Stomach (tissue), 8 donors: ENCODE measurements at regions not wholly inside any gene's neighbourhood (a gene's known extent, or its start where the extent isn't known, plus 50 kb on each side); places are given as distances from the start of the nearest gene placed in this dataset.

Experiments
- DNase-seq, 2 donors: peaks; one replicate each; pipeline versions ENCODE4 v3.0.0 to v3.0.0-alpha.2; 2013 to 2019
- H3K27ac ChIP-seq, 5 donors: fragments of 200-600 bp in 4 of 5; sonication (generic) in 4 of 5; one replicate each; pipeline ENCODE4 v1.5.1; 2013 to 2019; ENCODE audit warnings: mild to moderate bottlenecking in 1 of 5, moderate library complexity in 1 of 5
- H3K27me3 ChIP-seq, 3 donors: fragments of 200-600 bp; sonication (generic); one replicate each; pipeline ENCODE4 v1.5.1; 2017 to 2019; ENCODE audit warnings: mixed run types in 1 of 3
- H3K36me3 ChIP-seq, 4 donors: fragments of 200-600 bp; sonication (generic); 1 replicate in 3 of 4; 2 replicates in 1 of 4; pipeline ENCODE4 v1.5.1; 2016 to 2019
- H3K4me1 ChIP-seq, 4 donors: fragments of 200-600 bp; sonication (generic); one replicate each; pipeline ENCODE4 v1.5.1; 2016 to 2019
- H3K4me3 ChIP-seq, 4 donors: fragments of 200-600 bp; sonication (generic) in 3 of 4; one replicate each; pipeline ENCODE4 v1.5.1; 2016 to 2019; ENCODE audit warnings: mild to moderate bottlenecking in 1 of 4
- H3K9me3 ChIP-seq, 4 donors: fragments of 200-600 bp; sonication (generic); one replicate each; pipeline ENCODE4 v1.5.1; 2016 to 2019
- EP300 ChIP-seq: sonication (generic); formaldehyde crosslinking; IDR thresholded peaks from one replicate; pipeline ENCODE4 v1.6.1; 2017; ENCODE audit warnings: antibody characterized with exemption
- POLR2A ChIP-seq, 4 donors: fragments of 450-650 bp; IDR thresholded peaks; one replicate each; pipeline ENCODE4 v1.6.1; 2016; ENCODE audit warnings: antibody characterized with exemption in 4 of 4, control low read depth in 2 of 4, mild to moderate bottlenecking in 1 of 4, moderate library complexity in 1 of 4
- POLR2AphosphoS5 ChIP-seq, 3 donors: sonication (generic); formaldehyde crosslinking; IDR thresholded peaks; one replicate each; pipeline ENCODE4 v1.6.1; 2016; ENCODE audit warnings: antibody characterized with exemption in 3 of 3
- WGBS, 5 donors: extraction: QIAGEN DNeasy Blood & Tissue Kit in 3 of 5; methylation state at CpG; one replicate each; pipeline versions ENCODE4 v1.1.5 to v1.1.7; 2013 to 2018; 5-methylcytosine and 5-hydroxymethylcytosine counted together
- intact Hi-C: fragments of 100-400 bp; cut with DNase I; formaldehyde crosslinking; loops from one replicate; pipeline ENCODE4 v1.15.1; 2023; ENCODE audit warnings: low total_unique reads
- TF ChIP-seq, protein P1 (sequence below), 7 experiments: fragments of 450-650 bp in 4 of 7; fragments of 200-600 bp in 3 of 7; sonication (generic) in 3 of 7; IDR thresholded peaks; one replicate each; pipeline ENCODE4 v1.5.1; 2016 to 2019; ENCODE audit warnings: antibody characterized with exemption in 7 of 7, control low read depth in 2 of 7, mild to moderate bottlenecking in 1 of 7
- donor health status: healthy with polysubstance abuse.
- donor health status: Bipolar disorder and iron deficiency.
- donor health status: healthy.

DNA sequence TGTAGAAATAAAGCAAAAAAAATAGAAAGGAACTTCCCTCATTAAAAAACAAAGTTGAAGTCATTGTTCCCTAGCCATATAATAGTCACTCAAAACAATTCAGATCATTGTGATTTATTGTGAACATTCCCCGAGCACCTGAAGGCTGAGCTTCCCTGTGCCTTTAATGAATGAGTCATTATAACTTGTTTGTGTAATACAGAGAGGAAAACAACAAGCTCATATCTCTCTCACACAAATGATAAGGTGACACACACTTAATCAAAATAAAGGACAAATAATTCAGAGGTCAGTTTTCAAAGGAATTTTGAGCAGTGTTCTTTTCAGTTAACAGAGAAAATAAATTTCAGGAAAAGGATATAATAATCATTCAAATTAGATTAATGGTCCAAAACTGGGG lies 326.2 kb downstream of the DUSP10 start:
- no peaks in the 10 kb centered on the region for H3K9me3 ChIP-seq
- WGBS, 5 donors = 9 to 32% (median 22%) methylated on average over 1 of the region's 1 CpG
- H3K27ac ChIP-seq = no peak overlapping the region
- DNase-seq = no peak
- H3K4me1 ChIP-seq = no peaks in the 10 kb centered on the region
- no peaks in the 10 kb centered on the region for H3K36me3 ChIP-seq
- H3K4me3 ChIP-seq = no peak overlapping the region
- intact Hi-C loops = no loop called here
- TF ChIP-seq EP300 (no peak), POLR2AphosphoS5 (IDR thresholded peaks at IDR 0.05) (no peak), POLR2A (IDR thresholded peaks at IDR 0.05) (no peak)
- TF ChIP-seq, protein P1, sequence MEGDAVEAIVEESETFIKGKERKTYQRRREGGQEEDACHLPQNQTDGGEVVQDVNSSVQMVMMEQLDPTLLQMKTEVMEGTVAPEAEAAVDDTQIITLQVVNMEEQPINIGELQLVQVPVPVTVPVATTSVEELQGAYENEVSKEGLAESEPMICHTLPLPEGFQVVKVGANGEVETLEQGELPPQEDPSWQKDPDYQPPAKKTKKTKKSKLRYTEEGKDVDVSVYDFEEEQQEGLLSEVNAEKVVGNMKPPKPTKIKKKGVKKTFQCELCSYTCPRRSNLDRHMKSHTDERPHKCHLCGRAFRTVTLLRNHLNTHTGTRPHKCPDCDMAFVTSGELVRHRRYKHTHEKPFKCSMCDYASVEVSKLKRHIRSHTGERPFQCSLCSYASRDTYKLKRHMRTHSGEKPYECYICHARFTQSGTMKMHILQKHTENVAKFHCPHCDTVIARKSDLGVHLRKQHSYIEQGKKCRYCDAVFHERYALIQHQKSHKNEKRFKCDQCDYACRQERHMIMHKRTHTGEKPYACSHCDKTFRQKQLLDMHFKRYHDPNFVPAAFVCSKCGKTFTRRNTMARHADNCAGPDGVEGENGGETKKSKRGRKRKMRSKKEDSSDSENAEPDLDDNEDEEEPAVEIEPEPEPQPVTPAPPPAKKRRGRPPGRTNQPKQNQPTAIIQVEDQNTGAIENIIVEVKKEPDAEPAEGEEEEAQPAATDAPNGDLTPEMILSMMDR (IDR thresholded peaks at IDR 0.05) = no peak
- H3K27me3 ChIP-seq = no peaks in the 10 kb centered on the region

DNA sequence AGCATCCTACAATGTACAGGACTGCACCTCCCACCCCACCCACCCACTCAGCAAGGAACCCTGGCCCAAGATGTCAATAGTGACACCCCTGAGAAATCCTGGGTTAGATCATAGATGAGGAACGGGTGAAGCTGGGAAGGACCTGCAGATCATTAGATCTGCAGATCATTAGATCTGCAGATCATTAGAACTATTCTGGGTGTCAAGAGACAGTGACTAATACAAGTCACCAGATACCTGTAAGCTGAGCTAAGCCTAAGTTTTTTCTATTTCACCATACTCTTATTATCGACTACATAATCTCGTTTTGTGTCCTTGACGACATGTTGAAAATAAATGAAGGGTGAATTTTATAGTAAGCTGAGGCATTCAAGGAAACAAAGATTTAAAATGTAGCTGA lies 325.7 kb downstream of the DUSP10 start:
- intact Hi-C loops = no loop called here
- no peak for TF ChIP-seq POLR2AphosphoS5 (IDR thresholded peaks at IDR 0.05)

DNA sequence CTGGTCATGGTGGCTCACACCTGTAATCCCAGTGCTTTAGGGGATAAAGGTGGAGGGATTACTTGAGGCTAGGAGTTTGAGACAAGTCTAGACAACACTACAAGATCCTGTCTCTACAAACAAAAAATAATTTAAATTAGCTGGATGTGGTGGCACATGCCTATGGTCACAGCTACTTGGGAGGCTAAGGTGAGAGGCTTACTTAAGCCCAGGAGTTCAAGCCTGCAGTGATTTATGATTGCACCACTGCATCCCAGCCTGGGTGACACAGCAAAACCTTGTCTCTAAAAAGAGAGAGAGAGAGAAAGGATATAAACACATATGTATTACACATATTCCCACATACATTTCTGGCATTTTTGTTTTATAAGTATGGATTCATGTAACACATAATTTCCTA lies 325.2 kb downstream of the DUSP10 start:
- no peak for TF ChIP-seq EP300
- no peak for TF ChIP-seq POLR2AphosphoS5 (IDR thresholded peaks at IDR 0.05)
- TF ChIP-seq, protein P1 (IDR thresholded peaks at IDR 0.05) = no peak
- TF ChIP-seq POLR2A (IDR thresholded peaks at IDR 0.05) = no peak
- Histone ChIP-seq H3K4me3 (no peak overlapping the region), H3K4me1 (no peaks in the 10 kb centered on the region), H3K27me3 (no peaks in the 10 kb centered on the region), H3K9me3 (no peaks in the 10 kb centered on the region), H3K27ac (no peak overlapping the region), H3K36me3 (no peaks in the 10 kb centered on the region)
- intact Hi-C loops = no loop called here
- no peak for DNase-seq

More for the DNA sequence above, 325.7 kb downstream of the DUSP10 start:
- no peak overlapping the region for H3K27ac ChIP-seq
- 83 to 90% (median 90%) methylated on average over 4 of the region's 4 CpGs for WGBS, 5 donors
- no peaks in the 10 kb centered on the region for H3K9me3 ChIP-seq
- H3K4me1 ChIP-seq = no peaks in the 10 kb centered on the region
- no peak for DNase-seq
- no peaks in the 10 kb centered on the region for H3K27me3 ChIP-seq
- H3K36me3 ChIP-seq = no peaks in the 10 kb centered on the region
- no peak overlapping the region for H3K4me3 ChIP-seq

DNA sequence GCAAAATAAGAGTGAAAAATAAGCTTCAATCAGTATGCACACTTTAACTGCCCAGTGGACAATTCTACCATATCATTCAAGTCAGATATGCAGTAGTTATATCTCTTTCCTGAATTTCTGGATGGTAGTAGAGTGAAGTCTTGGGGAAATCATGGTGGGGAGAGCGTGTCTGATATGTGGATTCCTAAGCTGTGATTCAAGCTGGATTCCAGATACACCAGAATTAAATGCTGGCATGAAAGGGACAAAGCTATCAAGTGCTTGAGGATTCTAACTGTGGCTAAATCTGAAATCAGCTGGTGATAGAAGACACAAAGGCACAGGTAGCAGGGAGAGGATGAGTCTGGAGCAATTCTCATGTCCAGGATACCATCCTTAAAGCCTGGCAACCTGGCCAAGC lies 323.5 kb downstream of the DUSP10 start:
- H3K4me3 ChIP-seq = no peak overlapping the region
- H3K27me3 ChIP-seq = no peaks in the 10 kb centered on the region
- DNase-seq = no peak
- no peaks in the 10 kb centered on the region for H3K9me3 ChIP-seq
- WGBS, 5 donors = 74 to 91% (median 80%) methylated on average over 1 of the region's 1 CpG
- no peaks in the 10 kb centered on the region for H3K4me1 ChIP-seq
- H3K36me3 ChIP-seq = no peaks in the 10 kb centered on the region
- intact Hi-C loops = no loop called here
- H3K27ac ChIP-seq = no peak overlapping the region
- TF ChIP-seq, protein P1 (IDR thresholded peaks at IDR 0.05) = no peak
- TF ChIP-seq EP300 = no peak
- TF ChIP-seq POLR2AphosphoS5 (IDR thresholded peaks at IDR 0.05) = no peak
- no peak for TF ChIP-seq POLR2A (IDR thresholded peaks at IDR 0.05)

DNA sequence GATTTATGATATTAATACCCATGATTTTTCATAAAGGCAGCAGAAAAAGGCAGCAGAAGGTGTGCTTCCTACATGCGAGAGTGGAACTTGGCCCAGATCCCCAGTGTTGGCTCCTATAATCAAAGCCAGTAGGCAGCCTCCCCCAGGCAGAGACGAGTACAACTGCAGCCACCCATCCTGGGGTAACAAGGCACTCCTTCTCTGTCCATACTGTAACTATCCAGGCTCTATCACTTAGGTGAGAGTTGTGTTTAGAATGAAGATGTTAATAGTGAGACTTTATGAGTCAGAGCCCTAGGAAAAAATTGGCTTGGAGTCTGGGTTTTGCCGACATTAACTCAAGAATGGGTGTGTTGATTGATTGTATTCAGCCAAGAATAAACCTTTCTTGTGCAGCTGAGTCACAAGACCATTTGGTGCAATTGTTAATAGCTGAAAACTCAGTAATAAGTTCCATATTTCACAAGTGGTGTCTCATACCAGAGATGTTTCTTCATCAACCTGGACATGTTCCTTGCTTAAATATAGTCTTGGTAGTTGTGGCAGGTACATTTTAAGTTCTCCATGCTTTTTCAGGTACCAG lies 322.3 kb downstream of the DUSP10 start:
- H3K4me3 ChIP-seq = no peak overlapping the region
- H3K27me3 ChIP-seq = no peaks in the 10 kb centered on the region
- intact Hi-C loops = no loop called here
- no peak overlapping the region for H3K27ac ChIP-seq
- DNase-seq = no peak
- no peaks in the 10 kb centered on the region for H3K36me3 ChIP-seq
- no peaks in the 10 kb centered on the region for H3K9me3 ChIP-seq
- 41 to 67% (median 60%) methylated on average over 3 of the region's 3 CpGs for WGBS, 5 donors
- TF ChIP-seq POLR2A (IDR thresholded peaks at IDR 0.05) = no peak
- H3K4me1 ChIP-seq = no peaks in the 10 kb centered on the region
